HEK293 (cell line): ENCODE measurements at regions not wholly inside any gene's neighbourhood (a gene's known extent, or its start where the extent isn't known, plus 50 kb on each side); places are given as distances from the start of the nearest gene placed in this dataset.

Experiments
- CTCF ChIA-PET: fragments of 350-600 bp; formaldehyde crosslinking; extraction: SDS; loops from one replicate; lab custom pipeline; 2021; ENCODE audit warnings: antibody characterized with exemption; lab: Yijun Ruan, JAX
- POLR2A ChIA-PET: fragments of 300-600 bp; formaldehyde crosslinking; extraction: SDS; loops from one replicate; lab custom pipeline; 2020; ENCODE audit warnings: antibody characterized with exemption, inconsistent platforms; lab: Yijun Ruan, JAX
- H3K27ac ChIP-seq: fragments of 200-500 bp; sonication (Bioruptor generic); 2 replicates; pipeline ENCODE4 v1.5.1; 2014; ENCODE audit warnings: low read depth, low read length, control low read depth, inconsistent platforms; ENCODE audit errors: extremely low read depth
- H3K36me3 ChIP-seq, 2 experiments: fragments of 200-500 bp in 1 of 2; sonication (Bioruptor generic) in 1 of 2; 1 replicate in 1 of 2; 2 replicates in 1 of 2; pipeline ENCODE4 v1.5.1; 2014 to 2017; ENCODE audit warnings: inconsistent platforms in 2 of 2, low read length in 2 of 2; ENCODE audit not compliant: control insufficient read depth in 2 of 2, insufficient read depth in 1 of 2
- H3K4me1 ChIP-seq: fragments of 200-500 bp; sonication (Bioruptor generic); 2 replicates; pipeline ENCODE4 v1.5.1; 2014; ENCODE audit warnings: mild to moderate bottlenecking, low read length, inconsistent platforms; ENCODE audit not compliant: control insufficient read depth, insufficient read depth
- H3K4me3 ChIP-seq: 2 replicates; pipeline ENCODE4 v1.5.1; 2011; ENCODE audit warnings: low read depth, mild to moderate bottlenecking, control low read depth, low read length, moderate library complexity
- H3K9me3 ChIP-seq: fragments of 200-500 bp; sonication (Bioruptor generic); 2 replicates; pipeline ENCODE4 v1.5.1; 2014; ENCODE audit warnings: low read depth, low read length, inconsistent platforms; ENCODE audit not compliant: control insufficient read depth, insufficient read depth
- KLF9 ChIP-seq: fragments of 450-650 bp; formaldehyde crosslinking; IDR thresholded peaks from 2 replicates; pipeline ENCODE4 v1.5.1; 2016; ENCODE audit warnings: missing biosample characterization, missing genetic modification characterization, low read depth
- MEIS1 ChIP-seq: sonication (generic); formaldehyde crosslinking; IDR thresholded peaks from 2 replicates; pipeline ENCODE4 v1.8.1; 2022; ENCODE audit warnings: missing genetic modification reagents, mild to moderate bottlenecking, borderline replicate concordance
- MZF1 ChIP-seq: fragments of 450-650 bp; formaldehyde crosslinking; IDR thresholded peaks from 2 replicates; pipeline ENCODE4 v1.5.1; 2017; ENCODE audit warnings: missing biosample characterization, missing genetic modification characterization, borderline replicate concordance
- TSHZ1 ChIP-seq: fragments of 450-650 bp; formaldehyde crosslinking; IDR thresholded peaks from 2 replicates; pipeline ENCODE4 v1.5.1; 2016; ENCODE audit warnings: missing biosample characterization, missing genetic modification characterization, borderline replicate concordance
- ZBTB17 ChIP-seq: fragments of 450-650 bp; formaldehyde crosslinking; IDR thresholded peaks from 2 replicates; pipeline ENCODE4 v1.5.1; 2016; ENCODE audit warnings: missing biosample characterization, missing genetic modification characterization
- ZNF16 ChIP-seq: fragments of 450-650 bp; formaldehyde crosslinking; IDR thresholded peaks from 2 replicates; pipeline ENCODE4 v1.5.1; 2016; ENCODE audit warnings: low read depth, missing biosample characterization, missing genetic modification characterization
- ZNF221 ChIP-seq: fragments of 450-650 bp; formaldehyde crosslinking; IDR thresholded peaks from 2 replicates; pipeline ENCODE4 v1.5.1; 2017; ENCODE audit warnings: missing biosample characterization, missing genetic modification characterization, borderline replicate concordance
- ZNF292 ChIP-seq: fragments of 450-650 bp; formaldehyde crosslinking; IDR thresholded peaks from 2 replicates; pipeline ENCODE4 v1.5.1; 2016; ENCODE audit warnings: low read depth, missing biosample characterization, missing genetic modification characterization, borderline replicate concordance
- ZNF354C ChIP-seq: fragments of 450-650 bp; formaldehyde crosslinking; IDR thresholded peaks from 2 replicates; pipeline ENCODE4 v1.5.1; 2016; ENCODE audit warnings: missing biosample characterization, missing genetic modification characterization, low read depth, borderline replicate concordance
- ZNF433 ChIP-seq: fragments of 450-650 bp; formaldehyde crosslinking; IDR thresholded peaks from 2 replicates; pipeline ENCODE4 v1.5.1; 2016; ENCODE audit warnings: missing biosample characterization, missing genetic modification characterization, low read depth
- ZNF48 ChIP-seq: fragments of 450-650 bp; formaldehyde crosslinking; IDR thresholded peaks from 2 replicates; pipeline ENCODE4 v1.5.1; 2016; ENCODE audit warnings: missing biosample characterization, missing genetic modification characterization
- ZNF501 ChIP-seq: fragments of 450-650 bp; formaldehyde crosslinking; IDR thresholded peaks from 2 replicates; pipeline ENCODE4 v1.5.1; 2016; ENCODE audit warnings: missing biosample characterization, missing genetic modification characterization
- ZNF514 ChIP-seq: fragments of 450-650 bp; formaldehyde crosslinking; IDR thresholded peaks from 2 replicates; pipeline ENCODE4 v1.5.1; 2016; ENCODE audit warnings: missing biosample characterization, missing genetic modification characterization
- ZNF610 ChIP-seq: fragments of 450-650 bp; formaldehyde crosslinking; IDR thresholded peaks from 2 replicates; pipeline ENCODE4 v1.5.1; 2016; ENCODE audit warnings: missing biosample characterization, missing genetic modification characterization, borderline replicate concordance
- ZNF677 ChIP-seq: fragments of 450-650 bp; IDR thresholded peaks from 2 replicates; pipeline ENCODE4 v1.5.0; 2018; ENCODE audit warnings: missing biosample characterization, mild to moderate bottlenecking, missing genetic modification characterization, moderate library complexity
- ZNF704 ChIP-seq: fragments of 450-650 bp; formaldehyde crosslinking; IDR thresholded peaks from 2 replicates; pipeline ENCODE4 v1.5.1; 2016; ENCODE audit warnings: missing biosample characterization, missing genetic modification characterization
- ZNF768 ChIP-seq: fragments of 450-650 bp; formaldehyde crosslinking; IDR thresholded peaks from 2 replicates; pipeline ENCODE4 v1.5.1; 2018; ENCODE audit warnings: missing biosample characterization, mild to moderate bottlenecking, missing genetic modification characterization
- TF ChIP-seq, protein P1 (sequence below): IDR thresholded peaks from 2 replicates; pipeline ENCODE4 v1.6.1; 2011; ENCODE audit warnings: mild to moderate bottlenecking, low read depth, low read length, borderline replicate concordance
- TF ChIP-seq, protein P2 (sequence below): fragments of 450-650 bp; formaldehyde crosslinking; IDR thresholded peaks from 2 replicates; pipeline ENCODE4 v1.5.1; 2017; ENCODE audit warnings: missing biosample characterization, missing genetic modification characterization
- TF ChIP-seq, protein P3 (sequence below): fragments of 450-650 bp; formaldehyde crosslinking; IDR thresholded peaks from 2 replicates; pipeline ENCODE4 v1.5.1; 2016; ENCODE audit warnings: missing biosample characterization, missing genetic modification characterization

DNA sequence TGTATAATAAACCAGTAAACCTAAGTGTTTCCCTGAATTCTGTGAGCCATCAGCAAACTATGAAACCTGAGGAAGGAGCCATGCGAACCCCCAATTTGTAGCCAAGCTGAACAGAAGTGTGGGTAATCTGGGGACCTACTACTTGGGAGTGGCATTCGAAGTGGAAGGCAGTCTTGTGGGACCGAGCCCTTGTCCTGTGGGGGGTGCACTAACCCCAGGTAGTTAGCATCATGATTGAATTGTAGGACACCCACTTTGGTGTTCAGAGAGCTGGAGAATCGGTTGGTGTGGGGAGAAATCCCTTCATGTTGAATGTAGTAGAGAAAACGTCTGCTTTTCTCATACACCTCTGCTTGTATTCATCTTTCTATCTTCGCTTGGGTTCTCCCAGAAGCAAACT, 79.7 kb upstream of the CPHXL start (continued):
- TF ChIP-seq ZNF610 (tag by site-specific recombination) (no peak), ZNF354C (tag by site-specific recombination) (no peak)

DNA sequence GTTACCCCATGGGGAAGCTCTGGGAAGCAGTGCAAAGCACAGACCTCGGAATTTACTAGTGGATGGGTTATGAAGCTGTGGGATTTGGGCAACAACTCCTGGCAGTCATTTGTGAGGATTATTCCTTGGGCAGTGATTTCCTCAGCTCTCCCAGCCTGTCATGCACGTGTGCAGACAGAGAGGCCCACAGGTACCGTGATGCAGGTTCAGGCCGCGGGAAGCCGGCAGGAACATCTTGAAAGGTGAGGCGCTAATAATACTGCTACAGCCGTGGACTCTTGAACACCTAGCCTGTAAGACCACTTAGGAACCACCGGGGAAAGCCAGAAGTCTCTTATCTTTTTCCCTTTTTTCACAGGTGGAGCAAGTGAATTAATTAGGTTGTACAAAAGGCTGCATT, 80.2 kb upstream of the CPHXL start:
- CTCF ChIA-PET = no interaction called here
- no peak for TF ChIP-seq ZNF48 (tag by site-specific recombination)
- TF ChIP-seq, protein P1, sequence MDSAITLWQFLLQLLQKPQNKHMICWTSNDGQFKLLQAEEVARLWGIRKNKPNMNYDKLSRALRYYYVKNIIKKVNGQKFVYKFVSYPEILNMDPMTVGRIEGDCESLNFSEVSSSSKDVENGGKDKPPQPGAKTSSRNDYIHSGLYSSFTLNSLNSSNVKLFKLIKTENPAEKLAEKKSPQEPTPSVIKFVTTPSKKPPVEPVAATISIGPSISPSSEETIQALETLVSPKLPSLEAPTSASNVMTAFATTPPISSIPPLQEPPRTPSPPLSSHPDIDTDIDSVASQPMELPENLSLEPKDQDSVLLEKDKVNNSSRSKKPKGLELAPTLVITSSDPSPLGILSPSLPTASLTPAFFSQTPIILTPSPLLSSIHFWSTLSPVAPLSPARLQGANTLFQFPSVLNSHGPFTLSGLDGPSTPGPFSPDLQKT = no peak
- TF ChIP-seq ZNF704 (tag by site-specific recombination) = no peak
- no peak for TF ChIP-seq ZNF677 (tag by site-specific recombination)
- TF ChIP-seq ZNF221 = no peak
- no peak for TF ChIP-seq MZF1
- TF ChIP-seq ZNF433 = no peak
- TF ChIP-seq, protein P2, sequence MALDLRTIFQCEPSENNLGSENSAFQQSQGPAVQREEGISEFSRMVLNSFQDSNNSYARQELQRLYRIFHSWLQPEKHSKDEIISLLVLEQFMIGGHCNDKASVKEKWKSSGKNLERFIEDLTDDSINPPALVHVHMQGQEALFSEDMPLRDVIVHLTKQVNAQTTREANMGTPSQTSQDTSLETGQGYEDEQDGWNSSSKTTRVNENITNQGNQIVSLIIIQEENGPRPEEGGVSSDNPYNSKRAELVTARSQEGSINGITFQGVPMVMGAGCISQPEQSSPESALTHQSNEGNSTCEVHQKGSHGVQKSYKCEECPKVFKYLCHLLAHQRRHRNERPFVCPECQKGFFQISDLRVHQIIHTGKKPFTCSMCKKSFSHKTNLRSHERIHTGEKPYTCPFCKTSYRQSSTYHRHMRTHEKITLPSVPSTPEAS = no peak
- TF ChIP-seq ZBTB17 (tag by site-specific recombination) = no peak
- no peak for TF ChIP-seq KLF9
- TF ChIP-seq ZNF292 = no peak
- TF ChIP-seq ZNF501 (tag by site-specific recombination) = no peak
- no peak for TF ChIP-seq ZNF514 (tag by site-specific recombination)
- POLR2A ChIA-PET = no interaction called here
- Histone ChIP-seq H3K4me1 (no peaks in the 10 kb centered on the region), H3K27ac (no peak overlapping the region), H3K36me3 (no peaks in the 10 kb centered on the region), H3K9me3 (no peaks in the 10 kb centered on the region), H3K4me3 (no peak overlapping the region)

DNA sequence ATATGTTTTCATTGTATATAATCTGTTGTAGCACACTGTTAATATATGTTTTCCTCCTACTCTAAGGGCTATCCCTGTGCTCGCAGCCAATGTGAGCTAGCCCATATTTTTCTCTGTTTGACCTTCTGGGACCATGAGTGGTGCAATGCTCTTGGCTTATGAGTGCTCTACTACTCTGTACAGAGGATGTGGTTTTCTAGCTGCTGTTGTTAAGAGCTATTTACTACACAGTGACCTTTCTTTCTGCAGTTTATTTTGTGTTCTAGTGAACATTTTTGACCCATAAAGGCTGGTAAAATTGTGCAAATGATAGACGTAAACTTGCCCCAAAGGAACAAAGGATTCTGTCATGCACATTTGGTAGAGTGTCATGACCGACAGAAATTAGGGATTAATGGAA, 84.1 kb upstream of the CPHXL start:
- ChIA-PET CTCF (no interaction called here), POLR2A (no interaction called here)
- H3K4me1 ChIP-seq = no peaks in the 10 kb centered on the region
- H3K9me3 ChIP-seq = no peaks in the 10 kb centered on the region
- no peak overlapping the region for H3K27ac ChIP-seq
- no peak overlapping the region for H3K4me3 ChIP-seq
- TF ChIP-seq, protein P3, sequence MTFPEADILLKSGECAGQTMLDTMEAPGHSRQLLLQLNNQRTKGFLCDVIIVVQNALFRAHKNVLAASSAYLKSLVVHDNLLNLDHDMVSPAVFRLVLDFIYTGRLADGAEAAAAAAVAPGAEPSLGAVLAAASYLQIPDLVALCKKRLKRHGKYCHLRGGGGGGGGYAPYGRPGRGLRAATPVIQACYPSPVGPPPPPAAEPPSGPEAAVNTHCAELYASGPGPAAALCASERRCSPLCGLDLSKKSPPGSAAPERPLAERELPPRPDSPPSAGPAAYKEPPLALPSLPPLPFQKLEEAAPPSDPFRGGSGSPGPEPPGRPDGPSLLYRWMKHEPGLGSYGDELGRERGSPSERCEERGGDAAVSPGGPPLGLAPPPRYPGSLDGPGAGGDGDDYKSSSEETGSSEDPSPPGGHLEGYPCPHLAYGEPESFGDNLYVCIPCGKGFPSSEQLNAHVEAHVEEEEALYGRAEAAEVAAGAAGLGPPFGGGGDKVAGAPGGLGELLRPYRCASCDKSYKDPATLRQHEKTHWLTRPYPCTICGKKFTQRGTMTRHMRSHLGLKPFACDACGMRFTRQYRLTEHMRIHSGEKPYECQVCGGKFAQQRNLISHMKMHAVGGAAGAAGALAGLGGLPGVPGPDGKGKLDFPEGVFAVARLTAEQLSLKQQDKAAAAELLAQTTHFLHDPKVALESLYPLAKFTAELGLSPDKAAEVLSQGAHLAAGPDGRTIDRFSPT (tag by site-specific recombination) = no peak
- TF ChIP-seq ZNF768 (tag by site-specific recombination) = no peak
- no peak for TF ChIP-seq ZNF16
- TF ChIP-seq TSHZ1 (tag by site-specific recombination) = no peak
- TF ChIP-seq MEIS1 = no peak
- TF ChIP-seq, all 188 proteins: peak for 0
- no peaks in the 10 kb centered on the region for H3K36me3 ChIP-seq
